NCI-H748 (cell line): ENCODE measurements at regions not wholly inside any gene's neighbourhood (a gene's known extent, or its start where the extent isn't known, plus 50 kb on each side); places are given as distances from the start of the nearest gene placed in this dataset.

Source experiments
- DNase-seq: peaks from one replicate; lab custom pipeline; 2025; ENCODE audit not compliant: unreplicated experiment; lab: John Stamatoyannopoulos, UW

DNA sequence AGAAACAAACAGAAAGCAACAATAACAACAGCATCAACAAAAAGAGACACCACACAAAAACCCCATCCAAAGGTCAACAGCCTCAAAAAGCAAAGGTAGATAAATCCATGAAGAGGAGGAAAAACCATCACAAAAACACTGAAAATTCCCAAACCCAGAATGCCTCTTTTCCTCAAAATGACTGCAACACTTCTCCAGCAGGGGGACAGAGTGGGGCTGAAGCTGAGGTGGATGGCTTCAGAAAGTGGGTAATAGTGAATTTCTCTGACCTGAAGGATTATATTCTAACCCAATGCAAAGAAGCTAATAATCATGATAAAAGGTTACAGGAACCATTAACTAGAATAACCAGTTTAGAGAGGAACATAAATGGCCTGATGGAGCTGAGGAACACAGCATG lies 888.2 kb downstream of the RAB28 start:
- DNase-seq: no peak

- no peak for DNase-seq
Measured at GRCh38 chr4:12595489-12595888, 888.7 kb downstream of the RAB28 start.

DNA sequence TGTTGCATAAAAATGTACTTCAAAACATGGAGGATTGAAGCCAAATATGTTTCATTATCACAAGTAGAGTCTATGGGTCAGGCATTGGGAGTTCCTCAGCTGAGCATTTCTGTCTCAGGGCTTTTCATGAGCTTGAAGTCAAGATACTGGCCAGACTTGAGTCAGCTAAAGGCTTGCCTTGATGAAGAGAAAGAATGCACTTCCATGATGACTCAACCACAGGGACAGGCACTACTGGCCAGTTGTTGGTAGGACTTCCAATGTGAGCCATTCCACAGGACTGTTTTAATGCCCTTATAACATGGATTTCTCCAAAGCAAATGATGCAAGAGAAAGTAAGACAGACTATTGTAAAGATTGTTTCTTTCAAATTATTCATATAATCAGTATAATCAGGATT lies 895.6 kb downstream of the RAB28 start:
- DNase-seq: no peak

DNA sequence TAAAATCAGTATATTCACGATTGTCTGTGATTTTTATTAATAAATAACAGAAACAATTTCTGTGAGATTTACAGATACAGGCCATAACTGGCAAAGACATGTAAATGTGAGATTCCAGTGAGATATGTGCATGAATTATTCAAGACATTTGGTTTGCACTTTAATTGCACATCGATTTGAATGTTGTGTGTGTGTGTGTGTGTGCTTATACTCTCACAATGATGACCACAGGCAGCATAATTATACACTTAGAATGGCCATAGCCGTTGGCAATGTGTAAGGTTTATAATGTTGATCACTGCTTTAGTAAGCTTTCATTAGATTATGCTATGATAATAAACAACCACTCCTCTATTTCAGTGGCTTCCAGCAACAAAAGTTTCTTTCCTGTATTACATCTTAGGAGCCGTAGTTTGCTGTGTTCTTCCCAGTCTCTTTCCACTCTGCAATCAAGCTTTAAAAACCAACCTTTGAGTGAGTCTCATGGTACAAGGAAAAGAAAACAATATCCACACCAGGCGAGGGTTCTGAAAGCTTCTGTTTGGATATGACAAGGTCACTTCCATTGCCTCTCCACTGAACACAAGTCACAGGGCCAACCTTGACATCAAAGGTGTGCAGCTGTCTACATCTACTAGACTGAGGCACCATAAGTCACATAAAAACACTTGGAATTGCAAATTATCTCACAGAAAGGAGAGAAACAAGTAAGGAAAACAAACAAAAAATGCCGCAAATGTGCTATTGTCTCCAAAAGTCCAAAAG lies 897.7 kb downstream of the RAB28 start:
- peak; percentile 6 for DNase-seq

- no peak for DNase-seq
Measured at GRCh38 chr4:12584116-12584875, 899.8 kb downstream of the RAB28 start.

DNA sequence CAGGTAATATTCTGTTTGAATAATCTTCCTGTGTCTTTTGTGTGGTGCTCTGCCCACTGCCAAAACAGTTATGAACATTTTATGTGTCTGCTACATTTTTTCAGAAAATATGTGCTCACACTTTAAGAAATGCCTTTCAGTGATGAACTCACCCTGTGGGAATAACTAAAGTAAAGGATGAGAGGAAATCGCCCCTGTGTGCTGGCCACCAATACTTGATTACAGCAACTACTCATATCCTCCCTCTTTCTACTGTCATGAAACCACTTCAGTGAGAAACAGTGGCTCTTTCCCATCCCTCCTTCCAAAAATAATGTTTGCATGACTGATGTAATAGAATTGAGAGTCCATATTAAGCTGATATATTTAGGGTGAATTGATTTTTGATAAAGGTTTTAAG lies 900.9 kb downstream of the RAB28 start:
- no peak for DNase-seq

- DNase-seq: peak; percentile 76
Measured at GRCh38 chr4:12580787-12581186, 903.4 kb downstream of the RAB28 start.

DNA sequence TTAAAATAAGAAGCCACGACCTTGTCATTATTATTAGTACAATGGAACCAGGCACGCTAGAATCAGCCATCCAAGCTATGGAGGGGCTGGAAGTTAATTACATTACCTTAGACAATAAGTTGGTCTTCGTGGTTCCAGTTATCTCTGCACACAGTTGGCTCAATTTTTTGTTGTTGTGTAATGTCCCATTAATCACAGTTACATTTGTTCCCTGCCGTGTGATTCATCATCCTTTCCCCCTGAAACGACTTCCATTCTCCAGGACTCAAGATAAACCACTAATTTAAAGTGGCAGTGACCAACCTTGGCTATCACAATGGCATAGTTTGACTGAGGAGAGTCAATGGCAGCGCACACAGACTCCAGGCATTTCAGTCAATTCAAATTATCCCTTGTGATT lies 905.0 kb downstream of the RAB28 start:
- no peak for DNase-seq

GRCh38 chr4:12576409-12576808 lies 907.7 kb downstream of the RAB28 start:
- no peak for DNase-seq

DNA sequence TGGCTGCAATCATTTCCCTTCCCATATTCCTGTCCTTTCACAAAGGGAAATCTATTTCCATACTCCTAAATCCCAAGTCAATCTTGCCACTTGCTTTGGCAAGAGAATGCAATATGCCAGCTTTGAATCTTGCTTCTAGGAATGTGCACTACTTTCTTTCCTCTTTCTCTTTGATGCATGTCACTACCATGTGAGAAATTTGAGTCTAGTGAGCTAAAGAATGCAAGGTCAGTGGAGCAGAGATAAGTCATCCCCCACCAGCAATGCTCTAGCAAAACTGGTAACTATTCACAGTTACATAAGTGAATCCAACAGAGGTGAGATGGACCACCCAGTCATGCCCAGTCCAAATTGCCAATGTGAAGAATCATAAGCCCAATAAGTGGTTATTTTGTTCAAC lies 910.4 kb downstream of the RAB28 start:
- no peak for DNase-seq

DNA sequence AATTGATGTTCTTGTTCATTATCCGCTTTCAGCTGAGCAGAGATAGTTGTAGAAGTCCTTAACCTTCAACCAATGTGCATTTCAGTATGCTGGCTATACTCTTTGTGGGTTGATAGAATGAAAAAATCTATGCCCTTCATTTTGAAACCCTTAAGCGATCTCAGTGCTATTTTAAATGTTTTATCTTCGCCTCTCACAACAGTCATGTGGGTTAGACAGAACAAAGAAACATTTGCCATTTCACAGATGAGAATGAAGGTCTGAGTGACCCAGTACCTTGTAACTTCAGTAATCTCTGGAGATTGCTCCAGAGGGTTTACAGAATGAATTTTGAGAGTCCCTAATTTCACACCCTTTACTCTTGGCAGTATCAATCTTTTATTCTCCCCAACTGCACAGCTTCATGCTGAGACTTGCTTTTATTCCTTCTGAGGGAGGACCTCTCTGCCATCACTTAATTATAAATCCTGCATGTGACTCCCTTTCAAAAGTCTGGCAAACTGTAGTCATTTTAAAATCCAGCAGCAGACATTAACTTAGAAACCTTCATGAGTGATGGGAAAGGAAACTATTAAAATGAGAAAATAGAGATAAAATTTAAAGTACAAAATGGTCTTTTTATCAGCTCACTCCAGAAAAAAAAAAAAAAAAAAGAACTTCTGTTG lies 921.5 kb downstream of the RAB28 start:
- no peak for DNase-seq

DNA sequence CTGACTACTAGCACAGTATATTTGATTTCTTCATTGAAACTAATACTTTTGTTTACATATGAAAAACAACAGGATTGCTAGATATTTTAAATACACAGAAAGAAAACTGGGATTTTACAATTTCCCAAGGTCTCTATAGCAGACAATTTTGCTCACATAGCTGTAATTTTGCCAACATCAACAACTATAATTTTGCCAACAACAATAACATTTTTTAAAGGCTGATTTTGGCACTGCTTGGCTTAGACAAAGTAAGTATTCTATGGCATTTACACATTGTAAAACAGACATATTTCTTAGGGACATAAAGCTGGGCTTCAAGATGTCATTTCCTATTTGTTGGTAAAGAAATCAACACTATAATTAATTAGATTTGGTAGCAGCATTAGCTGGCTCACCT lies 922.1 kb downstream of the RAB28 start:
- no peak for DNase-seq

DNA sequence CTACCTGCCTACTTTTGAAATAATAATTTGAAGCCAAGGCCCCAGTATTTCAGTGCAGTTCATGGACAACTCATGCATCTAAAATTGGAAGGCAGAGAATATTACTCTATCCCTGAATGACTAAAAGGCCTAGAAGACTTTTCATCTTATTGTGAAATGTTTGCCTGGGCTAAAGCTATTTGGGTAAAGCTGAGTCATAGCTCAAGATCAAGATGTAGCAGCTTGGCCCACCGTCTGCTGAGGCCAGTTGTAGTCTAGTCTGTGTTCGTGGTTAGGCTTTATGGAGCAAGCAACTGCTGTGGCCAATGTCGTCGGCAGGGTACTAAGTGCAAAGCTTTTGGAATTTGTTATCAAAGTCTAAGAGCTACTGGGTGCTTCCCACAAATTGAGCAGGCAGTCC lies 929.1 kb downstream of the RAB28 start:
- DNase-seq: no peak

DNA sequence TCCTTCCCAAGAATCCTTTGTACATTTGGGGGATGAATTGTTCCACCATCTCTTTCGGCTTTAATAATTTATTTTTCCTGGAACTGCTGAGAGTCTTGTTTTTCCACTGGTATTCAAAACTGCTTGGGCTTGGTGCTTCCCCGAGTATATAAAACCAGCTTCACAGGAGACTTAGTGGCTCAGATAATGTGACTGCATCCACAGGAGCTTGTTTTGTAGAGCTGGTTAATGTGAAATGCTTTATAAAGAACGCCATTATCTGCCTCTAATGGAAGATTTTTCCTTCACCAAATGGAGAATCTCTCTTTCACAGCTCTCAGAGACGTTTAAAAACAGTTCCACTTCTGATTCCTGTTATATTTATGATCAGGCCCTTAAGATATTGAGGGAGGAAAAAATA lies 935.5 kb downstream of the RAB28 start:
- no peak for DNase-seq

GRCh38 chr4:12545812-12546211 lies 938.3 kb downstream of the RAB28 start:
- DNase-seq: no peak

GRCh38 chr4:12538162-12538561 lies 946.0 kb downstream of the RAB28 start:
- no peak for DNase-seq

- DNase-seq: no peak
Measured at GRCh38 chr4:12534684-12535083, 949.5 kb downstream of the RAB28 start.

DNA sequence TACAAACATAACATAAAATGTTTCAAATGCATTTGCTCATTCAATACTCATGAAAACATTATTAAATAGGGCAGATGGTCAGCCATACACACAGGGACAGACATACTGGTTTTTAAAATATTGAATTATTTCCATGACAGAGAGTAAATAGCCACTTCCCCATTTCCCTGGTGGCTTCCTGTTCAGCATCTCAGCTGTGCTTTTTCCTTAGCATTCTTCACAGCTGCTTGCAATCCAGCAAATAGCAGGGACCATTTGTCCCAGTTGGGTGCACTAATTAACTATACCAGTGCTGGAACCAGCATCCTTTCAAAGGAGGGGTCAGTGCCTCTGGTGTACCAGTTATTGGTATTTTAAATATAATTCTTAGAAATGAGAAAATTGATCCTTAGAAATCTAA lies 964.7 kb downstream of the RAB28 start:
- no peak for DNase-seq

- peak; percentile 34 for DNase-seq
Measured at GRCh38 chr4:12507868-12508481, 976.2 kb downstream of the RAB28 start.

DNA sequence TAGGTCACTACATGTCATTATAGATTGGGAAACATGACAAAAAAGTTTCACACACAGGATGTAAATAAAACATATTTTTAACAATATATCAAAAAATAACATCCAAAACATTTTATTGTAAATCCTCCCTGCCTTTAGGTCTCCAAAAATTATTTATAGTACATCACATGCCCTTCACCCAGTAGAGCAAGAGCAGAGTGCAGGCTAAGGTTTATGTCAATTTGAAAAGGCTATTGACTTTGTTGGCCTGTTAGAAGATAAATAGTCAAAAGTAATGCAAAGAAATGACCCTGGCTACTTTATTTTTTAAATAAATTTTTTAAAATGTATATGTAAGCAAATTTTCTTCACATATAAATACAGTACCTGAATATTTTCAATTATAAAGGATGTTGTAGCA lies 983.7 kb downstream of the RAB28 start:
- DNase-seq: no peak

DNA sequence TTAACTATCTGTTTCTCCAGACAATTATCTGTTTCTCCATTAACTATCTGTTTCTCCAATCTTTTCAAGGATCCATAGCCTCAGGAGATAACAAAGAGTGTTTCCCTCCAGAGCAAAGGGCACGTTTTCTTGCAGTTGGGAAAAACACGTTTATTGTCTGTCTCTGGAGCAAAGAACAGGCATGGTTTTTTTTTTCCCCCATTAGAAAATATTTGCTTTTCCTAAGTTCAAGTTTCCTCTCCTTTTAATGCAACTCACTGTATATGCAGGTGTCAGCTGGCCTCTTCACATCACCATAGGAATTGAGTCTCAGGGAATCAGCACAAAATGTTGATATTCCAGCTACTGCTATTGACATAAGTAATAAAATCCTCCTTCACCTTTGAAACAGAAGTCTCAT lies 984.4 kb downstream of the RAB28 start:
- DNase-seq: peak; percentile 45

DNA sequence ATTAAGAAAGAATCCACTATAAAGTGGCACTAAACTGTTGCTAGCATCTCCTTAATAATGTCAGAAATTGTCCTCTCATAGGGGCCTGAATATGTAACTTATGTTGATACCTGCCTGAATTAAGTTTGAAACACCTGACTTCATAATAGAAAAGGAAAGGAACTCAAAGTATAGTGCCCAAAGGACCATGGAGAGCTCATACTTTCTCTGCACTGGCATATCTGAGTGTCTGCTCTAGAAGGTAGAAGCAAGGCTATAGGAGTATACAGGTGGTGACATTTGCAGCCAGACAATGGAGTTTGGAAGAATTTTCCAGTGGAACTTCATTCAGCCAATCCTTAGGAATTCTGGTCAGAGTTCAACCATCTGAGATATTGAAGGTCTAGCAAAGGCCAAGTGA lies 988.9 kb downstream of the RAB28 start:
- no peak for DNase-seq
